CD14-positive monocyte (primary cell): ENCODE measurements at regions not wholly inside any gene's neighbourhood (a gene's known extent, or its start where the extent isn't known, plus 50 kb on each side); places are given as distances from the start of the nearest gene placed in this dataset.
"Not testable (repeated sequence)": the region's sequence is repeated elsewhere in the genome, so short reads cannot be mapped to it uniquely, and the experiment has no call there.

Experiments
- DNase-seq, 3 donors: peaks; one replicate each; pipeline ENCODE4 v3.0.0-alpha.2; 2011 to 2022
- H2AFZ ChIP-seq: 2 replicates; pipeline ENCODE4 v1.6.0; 2012; ENCODE audit warnings: mild to moderate bottlenecking, low read depth, low read length, inconsistent platforms; ENCODE audit not compliant: insufficient read depth, poor library complexity, severe bottlenecking
- H3K27ac ChIP-seq, 2 donors: 1 replicate in 1 of 2; 2 replicates in 1 of 2; pipeline ENCODE4 v1.5.1; 2012 to 2013; ENCODE audit warnings: low read length in 2 of 2, control low read depth in 1 of 2, inconsistent platforms in 1 of 2, low read depth in 1 of 2, mild to moderate bottlenecking in 1 of 2
- H3K27me3 ChIP-seq, 2 donors: one replicate each; pipeline versions ENCODE4 v1.6.0 to v1.6.1; 2011 to 2013; ENCODE audit warnings: low read length in 2 of 2; ENCODE audit not compliant: control insufficient read depth in 2 of 2, insufficient read depth in 2 of 2
- H3K36me3 ChIP-seq, 2 donors: replicated peaks in 1 of 2; 1 replicate in 1 of 2; 2 replicates in 1 of 2; pipeline versions ENCODE4 v1.5.1 to v1.6.1; 2012 to 2013; ENCODE audit warnings: low read length in 2 of 2, control low read depth in 1 of 2, inconsistent platforms in 1 of 2, mild to moderate bottlenecking in 1 of 2; ENCODE audit not compliant: insufficient read depth in 2 of 2, control insufficient read depth in 1 of 2
- H3K4me1 ChIP-seq, 2 donors: 1 replicate in 1 of 2; 2 replicates in 1 of 2; pipeline versions ENCODE4 v1.5.1 to v1.6.1; 2012 to 2013; ENCODE audit warnings: low read length in 2 of 2, control low read depth in 1 of 2, inconsistent platforms in 1 of 2, mild to moderate bottlenecking in 1 of 2, moderate library complexity in 1 of 2; ENCODE audit not compliant: insufficient read depth in 2 of 2, control insufficient read depth in 1 of 2
- H3K4me2 ChIP-seq: replicated peaks from 2 replicates; pipeline ENCODE3; 2012; ENCODE audit warnings: low read length, moderate library complexity, mild to moderate bottlenecking; ENCODE audit not compliant: poor library complexity, severe bottlenecking; ENCODE audit errors: extremely low read depth
- H3K4me3 ChIP-seq, 3 experiments: fragments of 200-600 bp in 1 of 3; sonication (generic) in 1 of 3; replicated peaks in 1 of 3; 1 replicate in 2 of 3; 2 replicates in 1 of 3; pipeline ENCODE4 v1.5.1; 2011 to 2013; ENCODE audit warnings: low read length in 3 of 3, mild to moderate bottlenecking in 3 of 3, control low read depth in 2 of 3, low read depth in 2 of 3, inconsistent platforms in 1 of 3, moderate library complexity in 1 of 3
- H3K79me2 ChIP-seq: 2 replicates; pipeline ENCODE4 v1.6.0; 2012; ENCODE audit warnings: mild to moderate bottlenecking, control low read depth, inconsistent platforms, low read length, moderate library complexity; ENCODE audit not compliant: insufficient read depth
- H3K9ac ChIP-seq: 2 replicates; pipeline ENCODE4 v1.6.0; 2017; ENCODE audit warnings: low read length, mild to moderate bottlenecking; ENCODE audit not compliant: insufficient read depth, poor library complexity, severe bottlenecking
- H3K9me3 ChIP-seq, 2 donors: replicated peaks in 1 of 2; 1 replicate in 1 of 2; 2 replicates in 1 of 2; pipeline versions ENCODE4 v1.5.1 to v1.6.1; 2012 to 2013; ENCODE audit warnings: low read length in 2 of 2, control low read depth in 1 of 2; ENCODE audit not compliant: control insufficient read depth in 1 of 2, insufficient read depth in 1 of 2
- H4K20me1 ChIP-seq: 2 replicates; pipeline ENCODE4 v1.6.0; 2012; ENCODE audit warnings: mild to moderate bottlenecking, low read length, control low read depth, moderate library complexity; ENCODE audit not compliant: insufficient read depth
- H3K27ac Mint-ChIP-seq, 7 donors: one replicate each; pipeline ENCODE4 v1.8.0; 2020; ENCODE audit warnings: mild to moderate bottlenecking in 7 of 7, mixed read lengths in 7 of 7, moderate library complexity in 6 of 7, inconsistent platforms in 2 of 7
- H3K27me3 Mint-ChIP-seq, 3 donors: one replicate each; pipeline ENCODE4 v1.8.0; 2021 to 2022; ENCODE audit warnings: low read depth in 3 of 3, mild to moderate bottlenecking in 3 of 3, mixed read lengths in 3 of 3, moderate library complexity in 3 of 3, inconsistent platforms in 1 of 3
- H3K36me3 Mint-ChIP-seq, 2 donors: one replicate each; pipeline ENCODE4 v1.8.0; 2020; ENCODE audit warnings: mixed read lengths in 2 of 2, inconsistent platforms in 1 of 2, mild to moderate bottlenecking in 1 of 2
- H3K4me1 Mint-ChIP-seq: one replicate; pipeline ENCODE4 v1.8.0; 2020; ENCODE audit warnings: mild to moderate bottlenecking, mixed read lengths
- H3K4me3 Mint-ChIP-seq, 2 donors: one replicate each; pipeline ENCODE4 v1.8.0; 2020; ENCODE audit warnings: mild to moderate bottlenecking in 2 of 2, mixed read lengths in 2 of 2, moderate library complexity in 1 of 2
- H3K9me3 Mint-ChIP-seq, 7 donors: one replicate each; pipeline ENCODE4 v1.8.0; 2020 to 2022; ENCODE audit warnings: mixed read lengths in 7 of 7, mild to moderate bottlenecking in 6 of 7, moderate library complexity in 6 of 7, inconsistent platforms in 2 of 7
- CTCF ChIP-seq: fragments of 200-600 bp; IDR thresholded peaks from one replicate; pipeline ENCODE4 v1.8.0; 2022; ENCODE audit warnings: antibody characterized with exemption, mild to moderate bottlenecking
- WGBS: methylation state at CpG from one replicate; pipeline ENCODE4 v1.1.5; 2013; ENCODE audit warnings: missing lambda C conversion rate; ENCODE audit not compliant: insufficient coverage; 5-methylcytosine and 5-hydroxymethylcytosine counted together
- intact Hi-C, 2 donors: fragments of 100-400 bp; cut with micrococcal nuclease; formaldehyde crosslinking; loops; one replicate each; pipeline versions ENCODE4 v1.15.0 to v1.15.1; 2023

GRCh38 chr5:116771466-116772151, 197.0 kb upstream of the SEMA6A start:
- no peaks in the 10 kb centered on the region for H3K4me1 ChIP-seq
- H3K9ac ChIP-seq: no peak overlapping the region
- no peak for TF ChIP-seq CTCF
- WGBS: 75% methylated on average over 5 of the region's 9 CpGs
- H3K4me2 ChIP-seq: no peak overlapping the region
- H3K27ac Mint-ChIP-seq: no peak overlapping the region
- H3K27me3 ChIP-seq: no peaks in the 10 kb centered on the region
- H3K9me3 Mint-ChIP-seq: peaks cover 0 to 4% (median 0%) of the 10 kb centered on the region in 7 donors
- H3K79me2 ChIP-seq: no peaks in the 10 kb centered on the region
- intact Hi-C loops: no loop called here
- H3K9me3 ChIP-seq: no peaks in the 10 kb centered on the region
- H3K27ac ChIP-seq: no peak overlapping the region
- H3K4me3 Mint-ChIP-seq: no peak overlapping the region
- no peak overlapping the region for H2AFZ ChIP-seq
- H3K4me1 Mint-ChIP-seq: no peaks in the 10 kb centered on the region
- H3K36me3 Mint-ChIP-seq: no peaks in the 10 kb centered on the region
- no peaks in the 10 kb centered on the region for H3K36me3 ChIP-seq
- H3K4me3 ChIP-seq: no peak overlapping the region
- peaks cover 0 to 2% (median 2%) of the 10 kb centered on the region in 3 donors for H3K27me3 Mint-ChIP-seq
- DNase-seq: no peak
- H4K20me1 ChIP-seq: no peaks in the 10 kb centered on the region

DNA sequence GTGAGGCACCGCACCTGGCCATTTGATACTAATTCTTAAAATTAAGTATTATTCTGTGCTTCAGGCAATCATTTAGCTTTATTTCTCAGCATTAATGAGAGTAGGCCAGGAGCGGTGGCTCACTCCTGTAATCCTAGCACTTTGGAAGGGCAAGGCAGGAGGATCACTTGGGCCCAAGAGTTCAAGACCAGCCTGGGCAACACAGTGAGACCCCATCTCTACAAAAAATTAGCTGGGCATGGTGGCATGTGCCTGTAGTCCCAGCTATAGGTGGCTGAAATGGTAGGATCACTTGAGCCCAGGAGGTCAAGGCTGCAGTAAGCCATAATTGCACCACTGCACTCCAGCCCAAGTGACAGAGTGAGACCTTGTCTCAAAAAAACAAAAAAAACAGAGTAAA, 195.3 kb upstream of the SEMA6A start:
- intact Hi-C loops: loop anchor here in 1 of 2 donors (5.0 kb wide), 1 partner anchor 337 kb away; no protein-coding TSS in a partner anchor
- H4K20me1 ChIP-seq, H3K4me3 ChIP-seq, H3K4me1 Mint-ChIP-seq, H3K36me3 ChIP-seq, H3K36me3 Mint-ChIP-seq, H2AFZ ChIP-seq, H3K27ac ChIP-seq, H3K4me2 ChIP-seq, H3K9me3 ChIP-seq, H3K27ac Mint-ChIP-seq, H3K4me3 Mint-ChIP-seq, H3K79me2 ChIP-seq, H3K27me3 Mint-ChIP-seq, DNase-seq, H3K4me1 ChIP-seq, H3K9ac ChIP-seq, H3K27me3 ChIP-seq, H3K9me3 Mint-ChIP-seq: not testable (repeated sequence)
- no CpG with 5 or more reads among the region's 2 CpGs for WGBS
